ENCODE measurements at regions not wholly inside any gene's neighbourhood (a gene's known extent, or its start where the extent isn't known, plus 50 kb on each side); places are given as distances from the start of the nearest gene placed in this dataset.

- FAIRE-seq (no peak), DNase-seq (ENCODE audit: insufficient read length, low spot score) (no peak)
- TF ChIP-seq CTCF (IDR thresholded peaks at IDR 0.05; ENCODE audit: insufficient read depth, missing control alignments): no peak
Observed at GRCh38 chr1:232404227-232404626, 225.7 kb downstream of the SIPA1L2 start.

GRCh38 chr1:232403017-232403714, 226.8 kb downstream of the SIPA1L2 start:
- TF ChIP-seq CTCF (IDR thresholded peaks at IDR 0.05; ENCODE audit: insufficient read depth, missing control alignments): no peak
- DNase-seq (ENCODE audit: insufficient read length, low spot score): no peak
- FAIRE-seq: no peak

GRCh38 chr1:232398823-232399222, 231.1 kb downstream of the SIPA1L2 start:
- DNase-seq (ENCODE audit: insufficient read length, low spot score) (no peak), FAIRE-seq (no peak)
- TF ChIP-seq CTCF (IDR thresholded peaks at IDR 0.05; ENCODE audit: insufficient read depth, missing control alignments): no peak

- TF ChIP-seq CTCF (IDR thresholded peaks at IDR 0.05; ENCODE audit: insufficient read depth, missing control alignments): no peak
- FAIRE-seq (no peak), DNase-seq (ENCODE audit: insufficient read length, low spot score) (no peak)
Observed at GRCh38 chr1:232393444-232394146, 236.3 kb downstream of the SIPA1L2 start.

- DNase-seq (ENCODE audit: insufficient read length, low spot score) (no peak), FAIRE-seq (no peak)
- TF ChIP-seq CTCF (IDR thresholded peaks at IDR 0.05; ENCODE audit: insufficient read depth, missing control alignments): no peak
Observed at GRCh38 chr1:232393010-232393409, 236.9 kb downstream of the SIPA1L2 start.

GRCh38 chr1:232390590-232390989, 239.3 kb downstream of the SIPA1L2 start:
- DNase-seq (ENCODE audit: insufficient read length, low spot score) (no peak), FAIRE-seq (no peak)
- no peak for TF ChIP-seq CTCF (IDR thresholded peaks at IDR 0.05; ENCODE audit: insufficient read depth, missing control alignments)

- TF ChIP-seq CTCF (IDR thresholded peaks at IDR 0.05; ENCODE audit: insufficient read depth, missing control alignments): no peak
- DNase-seq (ENCODE audit: insufficient read length, low spot score) (no peak), FAIRE-seq (no peak)
Observed at GRCh38 chr1:232389744-232390143, 240.2 kb downstream of the SIPA1L2 start.

All from D721Med (cell line).